Kidney epithelial cell (primary cell): ENCODE measurements at regions not wholly inside any gene's neighbourhood (a gene's known extent, or its start where the extent isn't known, plus 50 kb on each side); places are given as distances from the start of the nearest gene placed in this dataset.
A peak's percentile ranks its signal among the peaks of the same experiment; 100 is the strongest.

ENCODE experiments used
- DNase-seq: peaks from one replicate; pipeline ENCODE4 v3.0.0-alpha.2; 2010; ENCODE audit warnings: low read depth
- H3K27me3 ChIP-seq: 2 replicates; pipeline ENCODE4 v1.6.0; 2011; ENCODE audit warnings: low read length; ENCODE audit not compliant: control insufficient read depth, insufficient read depth
- H3K36me3 ChIP-seq: 2 replicates; pipeline ENCODE4 v1.5.1; 2011; ENCODE audit warnings: low read length; ENCODE audit not compliant: control insufficient read depth, insufficient read depth
- H3K4me3 ChIP-seq: 2 replicates; pipeline ENCODE4 v1.5.1; 2011; ENCODE audit warnings: low read depth, mild to moderate bottlenecking, control low read depth, low read length
- TF ChIP-seq, protein P1 (sequence below): IDR thresholded peaks from 2 replicates; pipeline ENCODE4 v1.5.1; 2011; ENCODE audit warnings: mild to moderate bottlenecking, moderate library complexity, low read length, control low read depth, inconsistent platforms; ENCODE audit not compliant: insufficient read depth, poor library complexity, severe bottlenecking

DNA sequence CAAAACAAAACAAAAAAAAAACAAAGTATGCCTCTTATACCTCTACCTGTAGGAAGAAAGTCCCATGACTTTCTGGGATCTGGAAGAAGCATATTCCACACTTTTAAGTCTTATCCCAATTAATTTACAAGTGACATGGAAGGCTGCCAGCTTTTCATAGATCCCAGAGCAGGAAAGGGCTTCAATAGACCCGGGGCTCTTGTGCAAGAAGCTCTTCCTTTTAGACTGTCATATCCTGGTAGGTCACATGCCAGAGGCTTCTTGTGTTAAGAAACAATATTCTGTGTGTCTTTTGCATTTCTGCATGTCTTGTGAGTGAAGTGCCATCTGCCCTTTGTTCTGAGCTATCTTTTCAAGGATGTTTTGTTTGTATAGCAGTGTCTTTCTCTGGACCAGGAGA is 84.4 kb upstream of the PHOX2B start:
- Histone ChIP-seq H3K27me3 (no peaks in the 10 kb centered on the region), H3K36me3 (no peaks in the 10 kb centered on the region), H3K4me3 (no peak overlapping the region)
- DNase-seq: no peak
- TF ChIP-seq, protein P1, sequence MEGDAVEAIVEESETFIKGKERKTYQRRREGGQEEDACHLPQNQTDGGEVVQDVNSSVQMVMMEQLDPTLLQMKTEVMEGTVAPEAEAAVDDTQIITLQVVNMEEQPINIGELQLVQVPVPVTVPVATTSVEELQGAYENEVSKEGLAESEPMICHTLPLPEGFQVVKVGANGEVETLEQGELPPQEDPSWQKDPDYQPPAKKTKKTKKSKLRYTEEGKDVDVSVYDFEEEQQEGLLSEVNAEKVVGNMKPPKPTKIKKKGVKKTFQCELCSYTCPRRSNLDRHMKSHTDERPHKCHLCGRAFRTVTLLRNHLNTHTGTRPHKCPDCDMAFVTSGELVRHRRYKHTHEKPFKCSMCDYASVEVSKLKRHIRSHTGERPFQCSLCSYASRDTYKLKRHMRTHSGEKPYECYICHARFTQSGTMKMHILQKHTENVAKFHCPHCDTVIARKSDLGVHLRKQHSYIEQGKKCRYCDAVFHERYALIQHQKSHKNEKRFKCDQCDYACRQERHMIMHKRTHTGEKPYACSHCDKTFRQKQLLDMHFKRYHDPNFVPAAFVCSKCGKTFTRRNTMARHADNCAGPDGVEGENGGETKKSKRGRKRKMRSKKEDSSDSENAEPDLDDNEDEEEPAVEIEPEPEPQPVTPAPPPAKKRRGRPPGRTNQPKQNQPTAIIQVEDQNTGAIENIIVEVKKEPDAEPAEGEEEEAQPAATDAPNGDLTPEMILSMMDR: no peak

DNA sequence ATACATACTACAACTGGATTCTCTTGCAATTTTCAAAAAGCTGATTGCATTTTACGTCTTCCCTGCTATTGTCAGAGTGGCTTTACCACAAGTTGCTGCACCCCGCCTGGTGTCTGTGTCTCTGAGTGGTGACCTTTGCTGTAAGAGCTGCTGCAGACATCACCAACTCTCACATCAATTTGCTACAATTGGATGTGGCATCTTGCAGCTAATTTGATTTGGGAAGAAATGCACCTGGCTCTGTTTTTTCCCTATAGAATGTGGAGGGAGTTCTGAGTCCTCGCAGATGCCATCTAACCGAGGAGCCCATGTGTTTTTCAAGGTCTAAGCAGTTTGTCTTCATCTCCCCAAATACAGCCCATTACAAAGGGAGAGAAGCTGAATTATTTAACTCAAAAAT is 73.8 kb upstream of the PHOX2B start:
- DNase-seq: no peak
- Histone ChIP-seq H3K36me3 (no peaks in the 10 kb centered on the region), H3K27me3 (peaks cover 10% of the 10 kb centered on the region), H3K4me3 (no peak overlapping the region)
- TF ChIP-seq, protein P1: no peak

DNA sequence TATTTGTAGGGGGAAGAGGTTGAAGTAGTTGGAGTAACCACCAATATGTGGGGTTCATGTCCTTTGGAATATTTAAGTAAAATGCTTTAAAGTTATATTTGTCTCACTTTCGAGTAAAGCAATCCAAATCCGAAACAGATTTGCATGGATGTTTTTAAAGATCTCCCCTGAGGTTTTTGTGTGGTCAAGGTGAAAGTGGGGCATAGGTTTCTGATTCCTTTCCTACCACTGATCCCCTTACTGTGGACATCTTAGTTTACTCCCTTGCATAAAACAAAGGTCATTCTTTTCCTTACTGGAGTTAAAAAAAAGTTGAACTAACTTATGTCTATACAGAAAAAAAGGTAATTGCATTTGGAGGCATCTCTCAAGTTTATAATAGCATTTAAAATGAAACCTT is 71.9 kb upstream of the PHOX2B start:
- DNase-seq: no peak
- Histone ChIP-seq H3K4me3 (no peak overlapping the region), H3K27me3 (peaks cover 7% of the 10 kb centered on the region), H3K36me3 (no peaks in the 10 kb centered on the region)
- TF ChIP-seq, protein P1: no peak

DNA sequence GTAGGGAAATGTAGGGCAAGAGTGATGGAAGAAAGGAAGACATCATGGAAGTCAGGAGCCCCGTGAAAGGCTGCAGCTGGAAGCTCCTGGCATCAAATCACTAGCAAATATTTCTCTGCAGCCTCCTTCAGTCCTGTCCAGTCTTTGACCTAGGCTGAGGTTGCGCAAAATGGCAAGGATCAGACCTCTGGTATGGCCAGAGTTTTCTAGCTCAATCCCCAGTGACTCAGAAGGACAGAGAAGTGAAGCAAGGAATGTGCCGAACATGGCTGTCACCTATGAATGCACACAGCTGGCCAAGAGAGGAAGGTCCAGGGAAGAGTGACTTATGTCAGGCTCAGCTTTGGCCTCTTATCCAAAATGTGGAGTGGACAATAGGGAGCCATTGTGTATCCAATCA is 71.1 kb upstream of the PHOX2B start:
- TF ChIP-seq, protein P1: no peak
- Histone ChIP-seq H3K27me3 (peaks cover 12% of the 10 kb centered on the region), H3K36me3 (no peaks in the 10 kb centered on the region)

DNA sequence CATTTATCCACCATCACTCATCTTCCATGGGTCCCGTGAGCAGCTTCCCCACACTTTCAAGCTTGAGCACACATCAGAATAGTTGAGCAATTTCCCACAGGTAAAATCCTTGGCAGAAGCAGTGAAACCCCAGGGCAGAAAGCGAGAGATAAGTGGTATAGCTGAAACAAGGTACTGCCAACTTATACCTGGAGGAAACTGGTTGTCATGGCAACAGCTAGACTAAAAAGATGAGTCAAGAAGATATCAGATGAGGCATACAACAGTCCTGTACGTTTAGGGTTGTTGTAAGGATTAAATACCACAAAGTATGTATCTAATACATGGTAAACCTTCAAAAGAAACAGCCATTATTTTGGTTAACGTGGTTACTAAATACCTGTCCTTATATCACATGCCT is 66.9 kb upstream of the PHOX2B start:
- peaks cover 13% of the 10 kb centered on the region for H3K27me3 ChIP-seq

More for the DNA sequence above, 71.1 kb upstream of the PHOX2B start:
- no peak overlapping the region for H3K4me3 ChIP-seq
- DNase-seq: no peak

DNA sequence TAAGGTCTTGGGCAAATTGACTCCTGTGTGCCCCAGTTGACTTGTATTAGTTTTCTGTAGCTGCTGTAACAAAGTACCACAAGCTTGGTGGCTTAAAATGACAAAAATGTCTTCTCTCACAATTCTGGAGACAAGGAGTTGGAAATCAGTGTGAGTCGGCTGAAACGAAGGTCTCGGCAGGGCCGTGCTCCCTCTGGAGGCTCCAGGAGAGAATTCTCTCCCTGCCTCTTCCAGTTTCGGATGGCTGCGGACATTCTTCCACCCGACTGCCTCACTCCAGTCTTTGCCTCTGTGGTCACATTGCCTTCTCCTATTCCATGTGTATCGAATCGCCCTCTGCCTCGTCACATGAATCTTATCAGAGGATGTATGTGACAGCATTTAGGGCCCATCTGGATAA is 66.0 kb upstream of the PHOX2B start:
- Histone ChIP-seq H3K36me3 (no peaks in the 10 kb centered on the region), H3K4me3 (no peak overlapping the region), H3K27me3 (peaks cover 10% of the 10 kb centered on the region)
- peak; percentile 4 for DNase-seq
- TF ChIP-seq, protein P1: peak; percentile 69

More for the DNA sequence above, 66.9 kb upstream of the PHOX2B start:
- Histone ChIP-seq H3K36me3 (no peaks in the 10 kb centered on the region), H3K4me3 (no peak overlapping the region)
- no peak for DNase-seq
- TF ChIP-seq, protein P1: no peak
